Gastroesophageal sphincter (tissue), 4 donors: ENCODE measurements at regions not wholly inside any gene's neighbourhood (a gene's known extent, or its start where the extent isn't known, plus 50 kb on each side); places are given as distances from the start of the nearest gene placed in this dataset.

Source experiments
- ATAC-seq: fragments of 150-250 bp; one replicate; pipeline ENCODE4 v1.9.1; 2016; ENCODE audit warnings: mild to moderate bottlenecking, moderate library complexity
- H3K27ac ChIP-seq, 4 donors: fragments of 200-600 bp; sonication (generic) in 3 of 4; 1 replicate in 3 of 4; 2 replicates in 1 of 4; pipeline ENCODE4 v1.5.1; 2016 to 2019
- H3K27me3 ChIP-seq: fragments of 200-600 bp; sonication (generic); one replicate; pipeline ENCODE4 v1.5.1; 2019
- H3K36me3 ChIP-seq, 2 donors: fragments of 200-600 bp; sonication (generic); one replicate each; pipeline ENCODE4 v1.5.1; 2019; ENCODE audit warnings: control low read depth in 1 of 2
- H3K4me1 ChIP-seq, 3 donors: fragments of 200-600 bp; sonication (generic); 1 replicate in 2 of 3; 2 replicates in 1 of 3; pipeline ENCODE4 v1.5.1; 2016 to 2019; ENCODE audit warnings: control low read depth in 2 of 3
- H3K4me3 ChIP-seq, 2 donors: fragments of 200-600 bp; sonication (generic); one replicate each; pipeline ENCODE4 v1.5.1; 2019; ENCODE audit warnings: mild to moderate bottlenecking in 1 of 2, moderate library complexity in 1 of 2
- H3K9me3 ChIP-seq, 3 donors: fragments of 200-600 bp; sonication (generic); one replicate each; pipeline ENCODE4 v1.5.1; 2017 to 2019; ENCODE audit warnings: control low read depth in 2 of 3
- EP300 ChIP-seq: sonication (generic); formaldehyde crosslinking; IDR thresholded peaks from one replicate; pipeline ENCODE4 v1.6.1; 2017; ENCODE audit warnings: antibody characterized with exemption, mild to moderate bottlenecking
- POLR2A ChIP-seq, 2 donors: fragments of 450-650 bp; IDR thresholded peaks; one replicate each; pipeline ENCODE4 v1.6.1; 2017; ENCODE audit warnings: antibody characterized with exemption in 2 of 2, mild to moderate bottlenecking in 2 of 2, moderate library complexity in 1 of 2
- POLR2AphosphoS5 ChIP-seq: sonication (generic); formaldehyde crosslinking; IDR thresholded peaks from one replicate; pipeline ENCODE4 v1.6.1; 2017; ENCODE audit warnings: antibody characterized with exemption
- WGBS, 2 donors: methylation state at CpG; one replicate each; pipeline ENCODE4 v1.1.5; 2018; ENCODE audit warnings: low coverage in 1 of 2; 5-methylcytosine and 5-hydroxymethylcytosine counted together
- TF ChIP-seq, protein P1 (sequence below), 4 experiments: fragments of 200-600 bp in 2 of 4; fragments of 450-650 bp in 2 of 4; sonication (generic) in 1 of 4; IDR thresholded peaks; one replicate each; pipeline ENCODE4 v1.5.1; 2017 to 2019; ENCODE audit warnings: antibody characterized with exemption in 4 of 4, mild to moderate bottlenecking in 2 of 4, moderate library complexity in 2 of 4

DNA sequence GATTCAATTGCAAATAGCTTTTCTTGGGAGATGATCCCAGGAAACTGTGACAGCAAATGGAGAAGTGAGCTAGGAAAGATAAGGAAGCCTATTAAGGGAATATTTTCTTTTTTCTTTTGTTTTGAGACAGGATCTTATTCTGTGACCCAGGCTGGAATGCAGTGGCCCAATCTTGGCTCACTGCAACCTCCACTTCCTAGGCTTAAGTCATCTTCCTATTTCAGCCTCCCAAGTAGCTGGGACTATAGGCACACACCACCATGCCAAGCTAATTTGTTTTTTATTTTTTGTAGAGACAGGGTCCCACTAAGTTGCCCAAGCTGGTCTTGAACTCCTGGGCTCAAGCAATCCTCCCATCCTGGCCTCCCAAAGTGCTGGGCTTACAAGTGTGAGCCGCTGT, 433.7 kb downstream of the RPS6KC1 start:
- H3K36me3 ChIP-seq = no peaks in the 10 kb centered on the region
- no peaks in the 10 kb centered on the region for H3K9me3 ChIP-seq
- no peak overlapping the region for H3K4me3 ChIP-seq
- no peak for TF ChIP-seq POLR2AphosphoS5
- TF ChIP-seq EP300 = no peak
- TF ChIP-seq, protein P1, sequence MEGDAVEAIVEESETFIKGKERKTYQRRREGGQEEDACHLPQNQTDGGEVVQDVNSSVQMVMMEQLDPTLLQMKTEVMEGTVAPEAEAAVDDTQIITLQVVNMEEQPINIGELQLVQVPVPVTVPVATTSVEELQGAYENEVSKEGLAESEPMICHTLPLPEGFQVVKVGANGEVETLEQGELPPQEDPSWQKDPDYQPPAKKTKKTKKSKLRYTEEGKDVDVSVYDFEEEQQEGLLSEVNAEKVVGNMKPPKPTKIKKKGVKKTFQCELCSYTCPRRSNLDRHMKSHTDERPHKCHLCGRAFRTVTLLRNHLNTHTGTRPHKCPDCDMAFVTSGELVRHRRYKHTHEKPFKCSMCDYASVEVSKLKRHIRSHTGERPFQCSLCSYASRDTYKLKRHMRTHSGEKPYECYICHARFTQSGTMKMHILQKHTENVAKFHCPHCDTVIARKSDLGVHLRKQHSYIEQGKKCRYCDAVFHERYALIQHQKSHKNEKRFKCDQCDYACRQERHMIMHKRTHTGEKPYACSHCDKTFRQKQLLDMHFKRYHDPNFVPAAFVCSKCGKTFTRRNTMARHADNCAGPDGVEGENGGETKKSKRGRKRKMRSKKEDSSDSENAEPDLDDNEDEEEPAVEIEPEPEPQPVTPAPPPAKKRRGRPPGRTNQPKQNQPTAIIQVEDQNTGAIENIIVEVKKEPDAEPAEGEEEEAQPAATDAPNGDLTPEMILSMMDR (IDR thresholded peaks at IDR 0.05) = no peak
- TF ChIP-seq POLR2A (IDR thresholded peaks at IDR 0.05) = no peak
- WGBS, 2 donors = 100% methylated on average over 1 of the region's 1 CpG
- ATAC-seq = no peak
- H3K27me3 ChIP-seq = no peaks in the 10 kb centered on the region
- H3K27ac ChIP-seq = no peak overlapping the region
- no peaks in the 10 kb centered on the region for H3K4me1 ChIP-seq

GRCh38 chr1:213486488-213486887, 435.4 kb downstream of the RPS6KC1 start:
- H3K9me3 ChIP-seq = no peaks in the 10 kb centered on the region
- no peak overlapping the region for H3K27ac ChIP-seq
- H3K4me1 ChIP-seq = no peaks in the 10 kb centered on the region
- no peak overlapping the region for H3K4me3 ChIP-seq
- no peaks in the 10 kb centered on the region for H3K27me3 ChIP-seq
- TF ChIP-seq, protein P1 (IDR thresholded peaks at IDR 0.05) = no peak
- TF ChIP-seq POLR2A (IDR thresholded peaks at IDR 0.05) = no peak
- TF ChIP-seq EP300 = no peak
- TF ChIP-seq POLR2AphosphoS5 = no peak
- 71 to 100% methylated on average over 2 of the region's 3 CpGs for WGBS, 2 donors
- H3K36me3 ChIP-seq = no peaks in the 10 kb centered on the region
- ATAC-seq = no peak

- WGBS, 2 donors = 75 to 91% methylated on average over 4 to 5 of the region's 5 CpGs
- no peaks in the 10 kb centered on the region for H3K9me3 ChIP-seq
- no peak for ATAC-seq
- H3K27ac ChIP-seq = no peak overlapping the region
- no peaks in the 10 kb centered on the region for H3K36me3 ChIP-seq
- no peak overlapping the region for H3K4me3 ChIP-seq
- no peaks in the 10 kb centered on the region for H3K27me3 ChIP-seq
- H3K4me1 ChIP-seq = no peaks in the 10 kb centered on the region
- no peak for TF ChIP-seq POLR2A (IDR thresholded peaks at IDR 0.05)
- no peak for TF ChIP-seq EP300
- no peak for TF ChIP-seq POLR2AphosphoS5
- TF ChIP-seq, protein P1 (IDR thresholded peaks at IDR 0.05) = no peak
Measured at GRCh38 chr1:213491468-213491867, 440.4 kb downstream of the RPS6KC1 start.

- H3K4me3 ChIP-seq = no peak overlapping the region
- TF ChIP-seq POLR2A (IDR thresholded peaks at IDR 0.05) (no peak), POLR2AphosphoS5 (no peak), EP300 (no peak)
- TF ChIP-seq, protein P1 (IDR thresholded peaks at IDR 0.05) = no peak
- no peaks in the 10 kb centered on the region for H3K9me3 ChIP-seq
- no peaks in the 10 kb centered on the region for H3K4me1 ChIP-seq
- H3K36me3 ChIP-seq = no peaks in the 10 kb centered on the region
- no peaks in the 10 kb centered on the region for H3K27me3 ChIP-seq
- no peak overlapping the region for H3K27ac ChIP-seq
- WGBS, 2 donors = 64 to 67% methylated on average over 11 to 17 of the region's 21 CpGs
- ATAC-seq = no peak
Measured at GRCh38 chr1:213492161-213493041, 441.4 kb downstream of the RPS6KC1 start.

DNA sequence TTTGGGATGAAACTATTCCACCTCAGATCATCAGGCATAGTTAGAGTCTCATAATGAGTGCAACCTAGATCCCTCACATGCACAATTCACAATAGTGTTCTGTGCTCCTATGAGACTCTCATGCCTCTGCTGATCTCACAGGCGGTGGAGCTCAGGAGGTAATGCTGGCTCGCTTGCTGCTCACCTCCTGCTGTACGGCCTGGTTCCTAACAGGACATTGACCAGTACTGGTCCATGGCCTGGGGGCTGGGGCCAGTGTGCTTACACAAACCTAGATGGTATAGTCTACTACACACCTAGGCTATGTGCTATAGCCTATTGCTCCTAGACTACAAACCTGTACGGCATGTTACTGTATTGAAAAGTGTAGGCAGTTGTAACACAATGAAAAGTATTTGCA, 448.4 kb downstream of the RPS6KC1 start:
- no peak overlapping the region for H3K4me3 ChIP-seq
- H3K4me1 ChIP-seq = no peaks in the 10 kb centered on the region
- 100% methylated on average over 1 of the region's 4 CpGs for WGBS, 2 donors
- H3K27ac ChIP-seq = no peak overlapping the region
- no peak for ATAC-seq
- TF ChIP-seq POLR2A (IDR thresholded peaks at IDR 0.05) (no peak), POLR2AphosphoS5 (no peak), EP300 (no peak)
- no peaks in the 10 kb centered on the region for H3K36me3 ChIP-seq
- no peaks in the 10 kb centered on the region for H3K27me3 ChIP-seq
- peaks cover 0 to 4% (median 0%) of the 10 kb centered on the region in 3 donors for H3K9me3 ChIP-seq
